NB4 (cell line): ENCODE measurements at regions not wholly inside any gene's neighbourhood (a gene's known extent, or its start where the extent isn't known, plus 50 kb on each side); places are given as distances from the start of the nearest gene placed in this dataset.
"Not testable (repeated sequence)": the region's sequence is repeated elsewhere in the genome, so short reads cannot be mapped to it uniquely, and the experiment has no call there.

Experiments used
- TF ChIP-seq, protein P1 (sequence below): IDR thresholded peaks from one replicate; pipeline ENCODE4 v1.5.1; 2012; ENCODE audit warnings: low read depth, low read length
- TF ChIP-seq, protein P2 (sequence below): IDR thresholded peaks from 2 replicates; pipeline ENCODE4 v1.6.1; 2011; ENCODE audit warnings: low read depth, low read length

DNA sequence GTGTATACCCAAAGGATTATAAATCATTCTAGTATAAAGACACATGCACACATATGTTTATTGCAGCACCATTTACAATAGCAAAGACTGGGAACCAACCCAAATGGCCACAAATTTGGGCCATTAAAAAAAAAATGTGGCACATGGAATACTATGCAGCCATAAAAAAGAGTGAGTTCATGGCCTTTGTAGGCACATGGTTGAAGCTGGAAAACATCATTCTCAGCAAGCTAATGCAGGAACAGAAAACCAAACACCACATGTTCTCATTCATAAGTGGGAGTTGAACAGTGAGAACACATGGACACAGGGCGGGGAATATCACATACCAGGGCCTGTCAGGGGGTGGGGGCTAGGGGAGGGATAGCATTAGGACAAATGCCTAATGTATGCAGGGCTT lies 322.3 kb upstream of the SLC16A7 start:
- TF ChIP-seq, protein P1, sequence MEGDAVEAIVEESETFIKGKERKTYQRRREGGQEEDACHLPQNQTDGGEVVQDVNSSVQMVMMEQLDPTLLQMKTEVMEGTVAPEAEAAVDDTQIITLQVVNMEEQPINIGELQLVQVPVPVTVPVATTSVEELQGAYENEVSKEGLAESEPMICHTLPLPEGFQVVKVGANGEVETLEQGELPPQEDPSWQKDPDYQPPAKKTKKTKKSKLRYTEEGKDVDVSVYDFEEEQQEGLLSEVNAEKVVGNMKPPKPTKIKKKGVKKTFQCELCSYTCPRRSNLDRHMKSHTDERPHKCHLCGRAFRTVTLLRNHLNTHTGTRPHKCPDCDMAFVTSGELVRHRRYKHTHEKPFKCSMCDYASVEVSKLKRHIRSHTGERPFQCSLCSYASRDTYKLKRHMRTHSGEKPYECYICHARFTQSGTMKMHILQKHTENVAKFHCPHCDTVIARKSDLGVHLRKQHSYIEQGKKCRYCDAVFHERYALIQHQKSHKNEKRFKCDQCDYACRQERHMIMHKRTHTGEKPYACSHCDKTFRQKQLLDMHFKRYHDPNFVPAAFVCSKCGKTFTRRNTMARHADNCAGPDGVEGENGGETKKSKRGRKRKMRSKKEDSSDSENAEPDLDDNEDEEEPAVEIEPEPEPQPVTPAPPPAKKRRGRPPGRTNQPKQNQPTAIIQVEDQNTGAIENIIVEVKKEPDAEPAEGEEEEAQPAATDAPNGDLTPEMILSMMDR, result not testable (repeated sequence)
- TF ChIP-seq, protein P2, sequence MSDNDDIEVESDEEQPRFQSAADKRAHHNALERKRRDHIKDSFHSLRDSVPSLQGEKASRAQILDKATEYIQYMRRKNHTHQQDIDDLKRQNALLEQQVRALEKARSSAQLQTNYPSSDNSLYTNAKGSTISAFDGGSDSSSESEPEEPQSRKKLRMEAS, result not testable (repeated sequence)
